Neural crest cell (in vitro differentiated cells): ENCODE measurements at regions not wholly inside any gene's neighbourhood (a gene's known extent, or its start where the extent isn't known, plus 50 kb on each side); places are given as distances from the start of the nearest gene placed in this dataset.

Experiments used
- DNase-seq: peaks from one replicate; pipeline ENCODE4 v3.0.0; 2021; ENCODE audit warnings: low read depth, mixed read lengths, low spot score
- H3K27ac Mint-ChIP-seq: one replicate; pipeline ENCODE4 v1.8.0; 2021; ENCODE audit warnings: mild to moderate bottlenecking, mixed read lengths; ENCODE audit not compliant: unreplicated experiment
- H3K27me3 Mint-ChIP-seq: 2 replicates; pipeline ENCODE4 v1.8.0; 2021; ENCODE audit warnings: low read depth, mild to moderate bottlenecking, mixed read lengths
- H3K36me3 Mint-ChIP-seq: 2 replicates; pipeline ENCODE4 v1.8.0; 2021; ENCODE audit warnings: low read depth, mild to moderate bottlenecking, mixed read lengths
- H3K4me1 Mint-ChIP-seq: 2 replicates; pipeline ENCODE4 v1.8.0; 2021; ENCODE audit warnings: mixed read lengths
- H3K4me3 Mint-ChIP-seq: one replicate; pipeline ENCODE4 v1.8.0; 2021; ENCODE audit warnings: mild to moderate bottlenecking, mixed read lengths
- H3K9me3 Mint-ChIP-seq: 2 replicates; pipeline ENCODE4 v1.8.0; 2021; ENCODE audit warnings: mixed read lengths
- TF ChIP-seq, protein P1 (sequence below): fragments of 200-600 bp; sonication (generic); conservative IDR thresholded peaks from 2 replicates; pipeline ENCODE4 v1.5.0; 2021; ENCODE audit warnings: antibody characterized with exemption, mild to moderate bottlenecking

DNA sequence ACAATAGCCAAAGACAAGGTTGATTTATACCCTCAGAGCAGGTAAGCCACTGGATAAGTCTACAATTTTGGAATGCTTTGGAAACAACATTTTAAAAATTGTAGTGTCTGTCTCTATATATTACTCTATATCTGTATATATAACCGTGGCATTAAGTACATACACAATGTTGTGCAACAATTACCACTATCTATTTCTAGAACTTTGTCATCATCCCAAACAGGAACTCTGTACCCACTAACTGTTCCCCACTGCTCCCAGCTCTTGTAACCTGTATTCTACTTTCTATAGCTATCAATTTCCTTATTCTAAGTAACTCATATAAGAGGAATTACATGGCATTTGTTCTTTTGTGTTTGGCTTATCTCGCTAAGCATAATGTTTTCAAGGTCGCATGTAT, 78.2 kb upstream of the ASCC3 start:
- no peak overlapping the region for H3K4me3 Mint-ChIP-seq

DNA sequence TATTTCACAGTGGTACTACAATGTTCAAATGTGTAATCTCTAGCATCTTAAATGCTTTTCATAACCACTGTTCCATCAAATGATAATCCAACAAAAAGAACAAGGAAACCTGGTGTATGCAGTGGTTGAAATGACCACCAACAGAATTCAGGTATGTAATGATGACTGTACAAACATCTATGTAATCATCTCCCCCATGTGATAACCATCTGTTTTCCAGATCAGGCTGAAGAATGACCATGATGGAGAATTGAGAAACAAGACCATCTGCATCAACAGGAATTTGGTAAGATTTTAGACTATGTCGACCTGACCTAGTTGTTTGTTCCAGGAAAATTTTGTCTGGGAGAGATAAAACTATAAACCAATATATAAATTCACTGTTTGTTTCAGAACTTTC, 81.3 kb upstream of the ASCC3 start:
- no peaks in the 10 kb centered on the region for H3K36me3 Mint-ChIP-seq
- H3K27ac Mint-ChIP-seq = no peak overlapping the region
- H3K9me3 Mint-ChIP-seq = no peaks in the 10 kb centered on the region
- no peak for DNase-seq
- TF ChIP-seq, protein P1, sequence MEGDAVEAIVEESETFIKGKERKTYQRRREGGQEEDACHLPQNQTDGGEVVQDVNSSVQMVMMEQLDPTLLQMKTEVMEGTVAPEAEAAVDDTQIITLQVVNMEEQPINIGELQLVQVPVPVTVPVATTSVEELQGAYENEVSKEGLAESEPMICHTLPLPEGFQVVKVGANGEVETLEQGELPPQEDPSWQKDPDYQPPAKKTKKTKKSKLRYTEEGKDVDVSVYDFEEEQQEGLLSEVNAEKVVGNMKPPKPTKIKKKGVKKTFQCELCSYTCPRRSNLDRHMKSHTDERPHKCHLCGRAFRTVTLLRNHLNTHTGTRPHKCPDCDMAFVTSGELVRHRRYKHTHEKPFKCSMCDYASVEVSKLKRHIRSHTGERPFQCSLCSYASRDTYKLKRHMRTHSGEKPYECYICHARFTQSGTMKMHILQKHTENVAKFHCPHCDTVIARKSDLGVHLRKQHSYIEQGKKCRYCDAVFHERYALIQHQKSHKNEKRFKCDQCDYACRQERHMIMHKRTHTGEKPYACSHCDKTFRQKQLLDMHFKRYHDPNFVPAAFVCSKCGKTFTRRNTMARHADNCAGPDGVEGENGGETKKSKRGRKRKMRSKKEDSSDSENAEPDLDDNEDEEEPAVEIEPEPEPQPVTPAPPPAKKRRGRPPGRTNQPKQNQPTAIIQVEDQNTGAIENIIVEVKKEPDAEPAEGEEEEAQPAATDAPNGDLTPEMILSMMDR = no peak
- H3K4me3 Mint-ChIP-seq = no peak overlapping the region
- H3K27me3 Mint-ChIP-seq = no peaks in the 10 kb centered on the region
- H3K4me1 Mint-ChIP-seq = no peaks in the 10 kb centered on the region

More for the DNA sequence above, 78.2 kb upstream of the ASCC3 start:
- Mint-ChIP-seq H3K27me3 (no peaks in the 10 kb centered on the region), H3K36me3 (no peaks in the 10 kb centered on the region), H3K27ac (no peak overlapping the region), H3K9me3 (no peaks in the 10 kb centered on the region), H3K4me1 (no peaks in the 10 kb centered on the region)
- TF ChIP-seq, protein P1 = no peak
- DNase-seq = no peak

DNA sequence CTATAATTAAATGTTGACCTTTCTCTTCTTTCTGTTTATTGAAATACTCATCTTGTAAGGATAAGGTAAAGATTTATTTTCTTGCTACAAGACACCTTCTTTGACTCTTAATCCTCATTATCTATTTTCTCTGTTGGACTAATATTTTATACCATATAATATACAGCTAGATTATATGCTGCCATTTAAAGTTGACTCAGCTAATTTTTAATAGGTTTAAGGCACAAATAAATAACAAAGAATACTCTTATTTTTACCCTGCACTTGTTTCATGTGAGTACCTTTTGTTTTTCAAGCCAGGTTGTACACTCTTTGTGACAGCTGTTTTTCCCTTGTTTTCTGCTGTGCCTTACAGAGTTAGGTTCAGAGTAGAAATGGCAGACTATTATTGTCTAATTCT, 83.9 kb upstream of the ASCC3 start:
- Mint-ChIP-seq H3K27ac (no peak overlapping the region), H3K4me3 (no peak overlapping the region), H3K36me3 (no peaks in the 10 kb centered on the region), H3K9me3 (no peaks in the 10 kb centered on the region), H3K4me1 (no peaks in the 10 kb centered on the region), H3K27me3 (no peaks in the 10 kb centered on the region)
- TF ChIP-seq, protein P1 = no peak
- DNase-seq = no peak

DNA sequence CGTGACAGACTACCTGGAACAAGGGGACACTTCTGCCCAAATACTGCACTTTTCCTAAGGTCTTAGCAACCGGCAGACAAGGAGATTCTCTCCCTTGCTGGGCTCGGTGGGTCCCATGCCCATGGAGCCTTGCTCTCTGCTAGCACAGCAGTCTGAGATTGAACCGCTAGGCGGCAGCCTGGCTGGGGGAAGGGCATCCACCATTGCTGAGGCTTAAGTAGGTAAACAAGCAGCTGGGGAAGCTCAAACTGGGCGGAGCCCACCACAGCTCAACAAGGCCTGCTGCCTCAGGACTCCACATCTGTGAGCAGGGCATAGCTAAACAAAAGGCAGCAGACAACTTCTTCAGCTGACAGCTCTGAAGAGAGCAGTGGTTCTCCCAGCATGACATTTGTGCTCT, 87.8 kb upstream of the ASCC3 start:
- DNase-seq = no peak

DNA sequence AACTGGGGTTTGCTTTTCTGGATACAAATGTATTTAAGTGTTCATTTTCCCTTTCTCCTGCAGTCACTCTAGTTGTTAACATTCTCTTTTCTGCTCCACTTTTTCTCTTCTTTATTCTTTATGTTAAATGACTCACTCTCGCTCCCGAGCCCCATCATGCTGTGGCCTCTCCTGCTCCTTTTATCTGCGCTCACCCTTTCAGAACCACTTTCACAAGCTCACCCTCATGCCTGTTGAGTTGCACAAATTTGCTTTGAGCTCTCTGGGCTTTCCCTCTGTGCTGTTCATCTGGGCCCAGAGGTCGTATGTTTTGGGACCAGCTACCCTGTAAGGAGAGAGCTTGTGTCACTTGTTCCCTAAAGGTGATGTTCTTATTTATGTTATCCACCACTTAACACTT, 98.1 kb upstream of the ASCC3 start:
- H3K4me3 Mint-ChIP-seq = no peak overlapping the region
- H3K9me3 Mint-ChIP-seq = peaks cover 3% of the 10 kb centered on the region
- no peak overlapping the region for H3K27ac Mint-ChIP-seq
- H3K36me3 Mint-ChIP-seq = peaks cover 3% of the 10 kb centered on the region
- TF ChIP-seq, protein P1 = no peak
- H3K27me3 Mint-ChIP-seq = no peaks in the 10 kb centered on the region
- H3K4me1 Mint-ChIP-seq = peaks cover 6% of the 10 kb centered on the region
- no peak for DNase-seq

More for the DNA sequence above, 87.8 kb upstream of the ASCC3 start:
- Mint-ChIP-seq H3K4me3 (no peak overlapping the region), H3K27ac (no peak overlapping the region), H3K9me3 (peaks cover 7% of the 10 kb centered on the region), H3K36me3 (peaks cover 4% of the 10 kb centered on the region), H3K4me1 (no peaks in the 10 kb centered on the region), H3K27me3 (no peaks in the 10 kb centered on the region)
- TF ChIP-seq, protein P1 = no peak

DNA sequence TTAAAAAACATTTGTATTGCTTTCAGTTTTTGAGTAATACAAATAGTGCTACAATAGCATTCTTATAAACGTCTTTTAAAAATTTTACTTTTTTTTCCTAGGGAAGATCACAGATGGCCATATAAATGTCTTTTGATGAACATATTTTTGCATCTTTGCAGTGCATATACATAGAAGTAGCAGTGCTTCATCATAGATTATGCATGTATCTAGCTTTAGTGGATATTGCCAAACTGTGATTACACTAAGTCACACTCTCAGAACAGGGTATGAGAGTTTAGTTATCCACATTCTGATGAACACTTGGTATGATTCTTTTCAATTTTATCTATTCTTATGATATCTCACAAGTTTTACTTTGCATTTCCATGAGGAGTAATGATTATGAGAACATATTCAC, 99.8 kb upstream of the ASCC3 start:
- no peak overlapping the region for H3K27ac Mint-ChIP-seq
- peaks cover 6% of the 10 kb centered on the region for H3K4me1 Mint-ChIP-seq
- DNase-seq = no peak
- H3K27me3 Mint-ChIP-seq = no peaks in the 10 kb centered on the region
- H3K4me3 Mint-ChIP-seq = no peak overlapping the region
- H3K36me3 Mint-ChIP-seq = peaks cover 3% of the 10 kb centered on the region
- TF ChIP-seq, protein P1 = no peak
- peaks cover 3% of the 10 kb centered on the region for H3K9me3 Mint-ChIP-seq
